GM18868 (cell line): ENCODE measurements at regions not wholly inside any gene's neighbourhood (a gene's known extent, or its start where the extent isn't known, plus 50 kb on each side); places are given as distances from the start of the nearest gene placed in this dataset.
"Not testable (repeated sequence)": the region's sequence is repeated elsewhere in the genome, so short reads cannot be mapped to it uniquely, and the experiment has no call there.

Experiments
- ATAC-seq: cut with Tn5 transposase; IDR thresholded peaks from one replicate; pipeline ENCODE4 v1.9.1; 2021; ENCODE audit warnings: mild to moderate bottlenecking, moderate library complexity; ENCODE audit not compliant: unreplicated experiment

DNA sequence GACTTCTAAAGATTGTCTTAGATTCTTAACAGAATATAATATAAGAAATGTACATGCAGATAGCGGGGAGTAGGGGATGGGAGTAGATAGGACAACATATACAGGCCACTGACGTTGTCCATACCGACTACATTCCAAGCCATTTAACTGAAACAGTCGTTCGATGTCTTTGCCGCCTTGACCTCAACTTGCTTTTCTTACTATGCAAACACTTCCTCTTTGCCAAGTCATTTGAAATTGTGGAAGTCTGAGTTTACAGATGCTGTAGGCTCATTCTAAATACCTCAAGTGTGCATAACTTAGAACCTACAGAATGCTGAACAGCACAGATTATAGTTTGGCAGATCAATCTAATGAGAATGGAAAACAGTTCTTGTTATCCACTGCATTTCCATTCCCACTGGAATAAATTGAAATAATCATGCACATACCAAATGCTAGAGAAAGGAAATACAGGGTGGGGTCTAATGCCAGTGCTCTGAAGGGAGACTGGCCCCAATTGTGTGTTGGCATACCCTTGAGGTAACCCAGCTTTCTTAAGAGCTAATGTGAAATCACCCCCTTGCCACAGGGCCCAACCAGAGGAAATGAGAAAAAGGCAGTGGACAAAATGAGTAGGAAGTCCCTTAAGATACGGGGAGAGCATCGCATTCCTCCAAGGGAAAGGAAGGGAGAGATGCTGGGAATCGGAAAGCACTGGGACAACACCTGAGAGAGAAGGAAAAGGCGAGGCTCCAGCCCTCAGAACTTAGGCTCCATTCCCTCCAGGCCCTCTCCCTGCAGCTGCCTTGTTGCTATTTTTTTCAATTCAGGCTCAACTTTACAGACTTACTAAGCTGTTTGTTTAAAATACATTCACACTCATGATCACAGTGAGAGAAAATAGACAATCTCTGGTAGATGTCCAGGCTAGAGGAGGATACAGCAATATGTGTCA lies 380.9 kb upstream of the TMTC1 start:
- no peak for ATAC-seq

DNA sequence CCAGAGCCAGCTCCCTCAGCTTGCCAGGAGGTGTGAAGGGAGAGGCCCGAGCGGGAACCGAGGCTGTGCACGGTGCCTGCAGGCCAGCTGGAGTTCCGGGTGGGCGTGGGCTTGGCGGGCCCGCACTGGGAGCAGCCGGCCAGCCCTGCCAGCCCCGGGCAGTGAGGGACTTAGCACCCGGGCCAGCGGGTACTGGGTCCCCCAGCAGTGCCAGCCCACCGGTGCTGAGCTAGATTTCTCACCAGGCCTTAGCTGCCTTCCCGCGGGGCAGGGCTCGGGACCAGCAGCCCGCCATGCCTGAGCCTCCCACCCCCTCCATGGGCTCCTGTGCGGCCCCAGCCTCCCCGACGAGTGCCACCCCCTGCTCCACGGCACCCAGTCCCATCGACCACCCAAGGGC lies 373.1 kb upstream of the TMTC1 start:
- not testable (repeated sequence) for ATAC-seq

DNA sequence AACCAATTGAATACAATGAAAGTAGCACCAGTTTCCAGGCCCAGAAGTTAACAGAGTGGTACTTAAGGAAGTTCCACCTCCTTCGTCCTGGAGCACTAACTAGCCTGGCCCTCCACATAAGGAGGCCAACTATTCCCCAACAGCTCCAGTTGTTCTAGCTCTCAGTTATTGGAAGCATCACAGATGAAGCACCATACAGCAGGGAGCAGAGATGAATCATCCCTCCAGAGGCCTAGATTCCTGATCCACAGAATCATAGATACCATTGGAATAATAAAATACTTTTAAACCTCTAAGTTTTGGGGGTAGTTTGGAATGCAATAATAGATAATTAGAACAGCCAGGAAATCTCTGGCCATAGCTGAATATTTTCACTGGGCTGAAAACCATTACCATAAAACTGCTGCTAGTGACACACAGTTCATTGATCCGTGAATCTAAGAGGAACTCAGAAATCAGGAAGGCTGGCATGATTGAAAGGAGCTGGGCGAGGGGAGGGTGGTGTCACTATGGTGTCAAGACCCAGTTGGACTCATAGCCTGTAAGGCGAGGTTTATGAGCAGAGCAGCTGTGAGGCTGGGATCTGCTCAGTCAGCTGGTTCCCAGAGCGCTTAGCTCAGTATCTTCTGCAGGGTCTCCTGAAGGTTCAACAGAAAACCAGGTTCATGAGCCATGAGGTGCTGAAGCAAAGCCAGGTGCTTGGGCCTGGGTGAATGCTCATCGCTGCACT lies 371.4 kb upstream of the TMTC1 start:
- ATAC-seq = no peak

DNA sequence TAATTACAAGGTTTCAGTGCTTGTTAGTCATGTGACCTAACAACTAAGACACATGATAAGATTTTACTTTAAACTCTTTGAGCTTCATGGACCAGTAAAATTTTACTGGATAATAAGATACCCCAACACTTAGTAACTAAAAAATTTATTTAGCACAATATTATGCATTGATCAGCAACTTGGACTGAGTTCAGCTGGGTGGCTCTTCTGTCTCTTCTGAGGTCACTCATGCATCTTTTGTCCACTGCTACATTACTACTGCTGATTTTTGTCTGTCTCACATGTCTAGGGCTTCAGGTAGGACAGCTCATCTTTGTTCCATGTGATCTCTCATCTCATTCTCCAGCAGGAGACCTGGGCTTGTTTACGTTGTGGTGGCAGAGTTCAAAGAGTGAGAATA lies 370.2 kb upstream of the TMTC1 start:
- ATAC-seq = no peak

GRCh38 chr12:30152705-30153104 lies 369.0 kb upstream of the TMTC1 start:
- ATAC-seq = no peak

DNA sequence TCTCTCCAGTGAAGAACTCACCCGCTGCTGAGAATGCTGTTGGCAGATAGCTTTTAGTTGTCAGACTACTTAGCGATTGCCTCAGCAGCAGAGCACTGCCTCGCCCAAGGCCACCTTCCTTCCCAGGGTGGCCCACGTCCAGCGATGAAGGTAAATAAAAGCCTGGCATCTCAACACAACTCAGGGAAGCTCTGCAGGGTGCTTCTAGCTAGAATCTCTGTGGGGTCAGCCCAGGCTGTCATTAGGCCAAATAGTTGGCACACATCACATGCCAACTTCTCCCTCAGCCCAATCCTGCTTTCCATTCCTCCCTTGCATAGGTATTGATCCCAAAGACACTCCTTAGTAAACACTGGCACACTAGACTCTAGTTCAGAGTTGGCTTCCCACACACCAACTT lies 368.1 kb upstream of the TMTC1 start:
- ATAC-seq = no peak

- no peak for ATAC-seq
Measured at GRCh38 chr12:30146561-30146960, 362.8 kb upstream of the TMTC1 start.

DNA sequence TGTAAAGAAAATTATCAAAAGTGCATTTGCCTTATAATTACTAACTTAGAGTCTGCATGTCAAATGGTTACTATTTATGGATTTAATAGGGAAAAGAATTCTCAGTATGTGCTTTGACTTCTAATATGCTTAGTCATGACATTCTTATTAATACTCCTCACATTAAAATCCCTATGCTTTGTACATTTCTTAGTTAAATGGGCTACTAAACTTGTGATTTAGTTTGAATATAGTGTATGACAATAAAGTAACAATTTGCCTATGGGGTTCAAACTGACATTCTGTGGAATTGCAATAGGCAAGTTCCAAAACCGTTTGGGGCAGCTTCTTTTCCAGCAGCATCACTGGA lies 361.9 kb upstream of the TMTC1 start:
- no peak for ATAC-seq

GRCh38 chr12:30144777-30145683 lies 361.3 kb upstream of the TMTC1 start:
- ATAC-seq = no peak

- ATAC-seq = no peak
Measured at GRCh38 chr12:30142301-30142700, 358.6 kb upstream of the TMTC1 start.

DNA sequence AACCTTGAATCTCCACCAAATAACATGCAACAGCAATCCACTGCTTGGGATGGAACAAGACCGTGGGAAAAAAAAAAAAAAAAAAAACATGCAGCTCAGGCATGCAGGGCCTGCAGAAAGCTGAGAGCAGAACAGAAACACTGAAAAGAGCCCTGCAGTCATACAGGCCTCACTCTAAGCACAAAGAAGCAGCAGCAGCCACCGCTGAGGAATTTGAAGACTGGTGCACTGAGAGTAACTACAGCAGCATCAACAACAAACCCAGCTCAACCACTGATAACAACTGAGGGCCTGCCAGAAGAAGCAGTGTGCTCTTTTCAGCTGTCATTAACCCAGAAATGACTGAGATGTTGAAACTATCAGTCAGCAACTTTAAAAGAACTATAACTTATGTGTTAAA lies 354.7 kb upstream of the TMTC1 start:
- no peak for ATAC-seq

DNA sequence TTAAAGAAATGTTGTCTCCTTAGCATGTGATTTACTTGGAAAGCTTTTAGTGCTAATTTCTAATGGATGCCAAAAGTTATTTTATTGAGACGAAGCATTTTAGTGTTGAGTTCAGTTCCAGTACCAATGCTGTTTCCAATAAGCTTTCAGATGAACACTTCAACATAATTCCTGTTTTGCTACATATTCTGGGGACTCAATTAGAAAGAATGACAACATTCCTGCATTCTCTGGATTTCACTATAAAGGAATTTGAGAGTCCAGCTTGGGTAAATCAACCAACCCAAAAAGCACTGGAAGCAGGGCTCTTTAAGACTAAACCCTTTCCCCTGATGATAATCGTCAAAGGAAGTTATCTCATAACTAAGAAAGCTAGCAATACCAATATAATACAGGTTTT lies 353.0 kb upstream of the TMTC1 start:
- ATAC-seq = no peak

DNA sequence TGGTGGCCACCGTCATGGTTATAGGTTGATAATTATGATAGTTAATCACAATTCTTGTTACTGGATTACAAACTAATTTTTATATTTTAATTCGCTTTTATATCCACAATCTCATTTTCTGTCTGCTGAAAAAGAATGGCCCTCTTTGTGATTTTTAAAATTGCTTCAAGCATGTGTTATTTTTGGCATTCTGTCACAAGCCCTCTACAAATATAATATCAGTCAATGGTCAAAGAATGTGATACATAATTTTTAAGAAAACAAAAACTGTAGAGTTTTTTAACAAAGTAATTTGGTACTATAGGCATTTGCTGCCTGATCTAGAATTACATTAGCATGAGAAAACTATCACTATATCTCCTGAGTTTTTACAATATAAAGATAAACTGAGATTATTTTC lies 352.0 kb upstream of the TMTC1 start:
- ATAC-seq = no peak

- no peak for ATAC-seq
Measured at GRCh38 chr12:30134229-30134628, 350.5 kb upstream of the TMTC1 start.

GRCh38 chr12:30126944-30127343 lies 343.2 kb upstream of the TMTC1 start:
- ATAC-seq = no peak

DNA sequence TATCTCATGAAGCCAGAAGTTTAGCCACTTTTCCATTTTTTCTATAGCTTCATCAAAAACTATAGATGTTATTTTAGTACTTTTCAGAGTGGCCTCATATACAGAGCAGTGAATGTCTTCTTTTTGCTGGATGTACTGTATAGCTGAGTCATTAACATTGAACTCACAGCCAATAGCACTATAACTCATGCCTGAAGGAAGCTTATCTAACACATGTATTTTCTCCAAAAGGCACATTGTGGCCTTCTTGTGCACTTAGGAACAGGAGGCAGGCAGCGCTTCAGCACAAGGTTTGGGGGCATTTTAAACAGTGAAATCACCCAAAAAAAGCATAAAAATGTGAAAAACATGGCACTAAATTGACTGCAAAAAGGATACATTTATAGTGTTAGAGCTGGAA lies 336.8 kb upstream of the TMTC1 start:
- no peak for ATAC-seq

GRCh38 chr12:30117483-30117882 lies 333.7 kb upstream of the TMTC1 start:
- ATAC-seq = no peak

DNA sequence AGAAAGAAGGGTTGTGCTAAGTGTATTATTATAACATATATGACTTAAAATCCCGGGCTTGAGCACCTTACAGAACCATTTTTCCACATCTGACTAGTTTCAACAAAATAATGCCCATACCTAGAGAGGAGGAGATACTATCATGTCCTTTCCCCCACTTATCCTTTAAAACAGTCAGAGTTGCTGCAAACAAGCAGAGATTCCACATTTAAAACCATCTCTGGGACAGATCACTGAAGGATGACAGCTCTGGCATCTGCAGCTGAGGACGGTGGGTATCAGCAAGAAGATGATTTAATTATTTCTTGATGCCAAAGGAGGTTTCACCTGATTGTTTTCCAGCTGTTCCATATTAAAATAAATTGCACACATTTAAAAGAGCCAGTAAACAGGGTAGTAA lies 328.0 kb upstream of the TMTC1 start:
- ATAC-seq = no peak

DNA sequence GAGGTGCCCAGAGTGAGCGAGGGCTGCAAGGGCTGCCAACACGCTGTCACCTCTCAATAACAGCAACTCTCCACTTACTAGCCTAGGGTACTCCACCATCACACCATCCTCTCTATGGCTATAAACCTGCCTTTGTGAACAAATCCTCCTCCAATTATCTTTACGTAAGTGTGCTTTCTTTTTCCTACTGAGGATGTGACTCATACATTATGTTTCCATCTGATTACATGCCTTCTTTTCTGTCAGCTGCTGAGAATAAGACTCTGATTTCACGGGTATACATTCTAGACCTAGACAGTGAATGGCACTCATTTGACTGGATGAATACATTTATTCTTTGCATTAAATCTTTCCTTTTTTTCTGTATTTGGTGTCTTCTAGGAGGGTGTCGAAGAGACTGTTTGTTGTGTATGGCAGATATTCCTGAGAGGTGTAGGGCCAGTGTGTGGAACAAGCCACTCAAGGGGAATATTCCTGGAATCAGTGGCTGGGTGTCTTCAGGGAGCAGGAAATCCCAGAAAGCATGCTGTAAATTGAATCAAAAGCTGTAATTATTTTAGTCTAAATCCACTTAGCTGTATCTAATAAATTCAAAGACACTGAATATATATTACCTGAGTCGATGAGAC lies 327.3 kb upstream of the TMTC1 start:
- no peak for ATAC-seq

GRCh38 chr12:30110498-30110897 lies 326.8 kb upstream of the TMTC1 start:
- no peak for ATAC-seq

GRCh38 chr12:30108666-30109065 lies 324.9 kb upstream of the TMTC1 start:
- ATAC-seq = no peak
